Prostate gland (tissue), 2 donors: ENCODE measurements at regions not wholly inside any gene's neighbourhood (a gene's known extent, or its start where the extent isn't known, plus 50 kb on each side); places are given as distances from the start of the nearest gene placed in this dataset.

ENCODE experiments used
- POLR2A ChIP-seq: fragments of 450-650 bp; IDR thresholded peaks from one replicate; pipeline ENCODE4 v1.6.1; 2016; ENCODE audit warnings: antibody characterized with exemption, mild to moderate bottlenecking
- POLR2AphosphoS5 ChIP-seq: sonication (generic); formaldehyde crosslinking; IDR thresholded peaks from one replicate; pipeline ENCODE4 v1.6.1; 2017; ENCODE audit warnings: antibody characterized with exemption
- TF ChIP-seq, protein P1 (sequence below), 4 experiments: fragments of 200-600 bp in 2 of 4; fragments of 450-650 bp in 2 of 4; sonication (generic) in 2 of 4; IDR thresholded peaks; 1 replicate in 3 of 4; 2 replicates in 1 of 4; pipeline ENCODE4 v1.5.1; 2016 to 2019; ENCODE audit warnings: antibody characterized with exemption in 4 of 4, mild to moderate bottlenecking in 2 of 4, moderate library complexity in 2 of 4

DNA sequence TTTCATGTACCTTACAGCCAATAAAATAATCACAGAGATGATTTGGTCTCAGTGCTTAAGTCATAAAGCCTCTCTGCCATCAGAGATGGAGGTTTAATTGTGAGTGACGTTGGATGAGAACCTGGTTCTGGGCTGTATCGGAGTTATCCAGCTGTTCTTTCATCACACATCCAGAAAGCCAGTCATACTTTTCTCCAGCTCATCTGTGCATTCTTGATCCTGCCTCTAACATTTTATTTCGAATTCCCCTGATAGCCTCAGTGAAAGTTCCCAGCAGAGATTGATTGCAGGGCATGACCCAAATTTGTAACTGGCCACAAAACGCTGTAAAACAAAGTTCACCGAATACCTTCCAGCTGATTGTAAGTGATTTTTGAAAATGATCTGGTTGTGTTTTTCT lies 212.6 kb upstream of the HABP2 start:
- TF ChIP-seq, protein P1, sequence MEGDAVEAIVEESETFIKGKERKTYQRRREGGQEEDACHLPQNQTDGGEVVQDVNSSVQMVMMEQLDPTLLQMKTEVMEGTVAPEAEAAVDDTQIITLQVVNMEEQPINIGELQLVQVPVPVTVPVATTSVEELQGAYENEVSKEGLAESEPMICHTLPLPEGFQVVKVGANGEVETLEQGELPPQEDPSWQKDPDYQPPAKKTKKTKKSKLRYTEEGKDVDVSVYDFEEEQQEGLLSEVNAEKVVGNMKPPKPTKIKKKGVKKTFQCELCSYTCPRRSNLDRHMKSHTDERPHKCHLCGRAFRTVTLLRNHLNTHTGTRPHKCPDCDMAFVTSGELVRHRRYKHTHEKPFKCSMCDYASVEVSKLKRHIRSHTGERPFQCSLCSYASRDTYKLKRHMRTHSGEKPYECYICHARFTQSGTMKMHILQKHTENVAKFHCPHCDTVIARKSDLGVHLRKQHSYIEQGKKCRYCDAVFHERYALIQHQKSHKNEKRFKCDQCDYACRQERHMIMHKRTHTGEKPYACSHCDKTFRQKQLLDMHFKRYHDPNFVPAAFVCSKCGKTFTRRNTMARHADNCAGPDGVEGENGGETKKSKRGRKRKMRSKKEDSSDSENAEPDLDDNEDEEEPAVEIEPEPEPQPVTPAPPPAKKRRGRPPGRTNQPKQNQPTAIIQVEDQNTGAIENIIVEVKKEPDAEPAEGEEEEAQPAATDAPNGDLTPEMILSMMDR (IDR thresholded peaks at IDR 0.05), result no peak
- TF ChIP-seq POLR2A, result no peak
- TF ChIP-seq POLR2AphosphoS5, result no peak
